ENCODE measurements at regions not wholly inside any gene's neighbourhood (a gene's known extent, or its start where the extent isn't known, plus 50 kb on each side); places are given as distances from the start of the nearest gene placed in this dataset.

DNA sequence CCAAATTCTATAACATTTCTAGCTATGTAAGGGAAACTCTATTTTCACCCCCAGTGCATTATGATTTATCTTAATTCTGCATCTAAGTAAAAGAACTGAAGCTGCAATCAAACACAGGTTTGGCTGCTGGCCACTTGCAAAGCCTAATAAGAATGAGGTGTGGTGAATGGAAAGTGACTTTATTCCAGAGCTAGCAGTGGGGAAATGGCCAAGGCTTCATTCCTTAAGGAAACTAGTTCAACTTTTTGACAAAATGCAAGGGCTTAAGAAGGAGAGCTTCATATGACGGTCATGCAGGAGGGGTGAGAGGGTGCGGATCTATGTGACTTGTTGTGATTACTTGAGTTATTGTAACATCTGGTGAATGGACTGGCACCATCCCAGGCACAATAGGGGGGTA lies 1802.0 kb downstream of the SUCLG1 start:
- no peaks in the 10 kb centered on the region for H3K9me2 ChIP-seq (replicated peaks; ENCODE audit: insufficient read depth, low read length)
- H3K4me2 ChIP-seq (ENCODE audit: low read depth, low read length, poor library complexity, severe bottlenecking) = no peak overlapping the region
- H3K36me3 ChIP-seq (ENCODE audit: low read length) = no peaks in the 10 kb centered on the region
- H3K27ac ChIP-seq (ENCODE audit: low read depth, low read length) = no peak overlapping the region
- H3K79me2 ChIP-seq (ENCODE audit: insufficient read depth, low read length) = no peaks in the 10 kb centered on the region
- no peak overlapping the region for H3K9ac ChIP-seq (ENCODE audit: low read length)
- no peak overlapping the region for H3K4me3 ChIP-seq (ENCODE audit: insufficient read depth, low read length, poor library complexity, severe bottlenecking)
- no peak overlapping the region for H2AFZ ChIP-seq (ENCODE audit: low read depth, low read length, severe bottlenecking)
- H4K20me1 ChIP-seq (ENCODE audit: low read depth, low read length) = no peaks in the 10 kb centered on the region
- no peaks in the 10 kb centered on the region for H3K9me3 ChIP-seq (ENCODE audit: insufficient read depth, low read length)
- no peaks in the 10 kb centered on the region for H3K27me3 ChIP-seq (ENCODE audit: low read length)
- TF ChIP-seq, protein P1, sequence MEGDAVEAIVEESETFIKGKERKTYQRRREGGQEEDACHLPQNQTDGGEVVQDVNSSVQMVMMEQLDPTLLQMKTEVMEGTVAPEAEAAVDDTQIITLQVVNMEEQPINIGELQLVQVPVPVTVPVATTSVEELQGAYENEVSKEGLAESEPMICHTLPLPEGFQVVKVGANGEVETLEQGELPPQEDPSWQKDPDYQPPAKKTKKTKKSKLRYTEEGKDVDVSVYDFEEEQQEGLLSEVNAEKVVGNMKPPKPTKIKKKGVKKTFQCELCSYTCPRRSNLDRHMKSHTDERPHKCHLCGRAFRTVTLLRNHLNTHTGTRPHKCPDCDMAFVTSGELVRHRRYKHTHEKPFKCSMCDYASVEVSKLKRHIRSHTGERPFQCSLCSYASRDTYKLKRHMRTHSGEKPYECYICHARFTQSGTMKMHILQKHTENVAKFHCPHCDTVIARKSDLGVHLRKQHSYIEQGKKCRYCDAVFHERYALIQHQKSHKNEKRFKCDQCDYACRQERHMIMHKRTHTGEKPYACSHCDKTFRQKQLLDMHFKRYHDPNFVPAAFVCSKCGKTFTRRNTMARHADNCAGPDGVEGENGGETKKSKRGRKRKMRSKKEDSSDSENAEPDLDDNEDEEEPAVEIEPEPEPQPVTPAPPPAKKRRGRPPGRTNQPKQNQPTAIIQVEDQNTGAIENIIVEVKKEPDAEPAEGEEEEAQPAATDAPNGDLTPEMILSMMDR (IDR thresholded peaks at IDR 0.05; ENCODE audit: insufficient read depth, low read length, poor library complexity, severe bottlenecking) = no peak
- TF ChIP-seq EZH2phosphoT487 (conservative IDR thresholded peaks at IDR 0.05; ENCODE audit: low read length) = no peak
- no peaks in the 10 kb centered on the region for H3F3A ChIP-seq (ENCODE audit: insufficient read depth)

DNA sequence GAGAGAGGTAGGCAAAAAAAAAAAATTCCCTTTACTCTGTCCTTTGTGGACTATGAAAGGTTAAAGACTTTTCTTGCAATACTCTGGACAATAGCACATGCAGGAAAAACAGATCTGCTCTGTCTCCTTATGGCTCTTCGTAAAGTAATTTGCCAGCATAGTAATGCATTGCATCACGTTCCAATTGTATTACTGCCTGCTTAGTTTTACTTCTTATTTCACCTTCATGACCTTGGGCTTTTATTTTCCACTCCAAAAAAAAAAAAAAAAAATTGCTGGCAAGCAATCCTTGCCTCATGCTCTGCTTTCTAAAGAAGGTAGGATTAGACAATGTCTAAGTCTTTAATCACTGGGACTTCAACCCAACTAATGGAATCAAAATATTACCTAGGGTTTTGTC lies 1802.7 kb downstream of the SUCLG1 start:
- Histone ChIP-seq H3K4me3 (ENCODE audit: insufficient read depth, low read length, poor library complexity, severe bottlenecking) (no peak overlapping the region), H4K20me1 (ENCODE audit: low read depth, low read length) (no peaks in the 10 kb centered on the region), H3K9ac (ENCODE audit: low read length) (no peak overlapping the region), H3K9me2 (replicated peaks; ENCODE audit: insufficient read depth, low read length) (no peaks in the 10 kb centered on the region), H3K79me2 (ENCODE audit: insufficient read depth, low read length) (no peaks in the 10 kb centered on the region), H3F3A (ENCODE audit: insufficient read depth) (no peaks in the 10 kb centered on the region), H3K36me3 (ENCODE audit: low read length) (no peaks in the 10 kb centered on the region), H3K27me3 (ENCODE audit: low read length) (no peaks in the 10 kb centered on the region), H3K27ac (ENCODE audit: low read depth, low read length) (no peak overlapping the region), H2AFZ (ENCODE audit: low read depth, low read length, severe bottlenecking) (no peak overlapping the region), H3K4me2 (ENCODE audit: low read depth, low read length, poor library complexity, severe bottlenecking) (no peak overlapping the region), H3K9me3 (ENCODE audit: insufficient read depth, low read length) (no peaks in the 10 kb centered on the region)
- no peak for TF ChIP-seq EZH2phosphoT487 (conservative IDR thresholded peaks at IDR 0.05; ENCODE audit: low read length)
- TF ChIP-seq, protein P1 (IDR thresholded peaks at IDR 0.05; ENCODE audit: insufficient read depth, low read length, poor library complexity, severe bottlenecking) = no peak

DNA sequence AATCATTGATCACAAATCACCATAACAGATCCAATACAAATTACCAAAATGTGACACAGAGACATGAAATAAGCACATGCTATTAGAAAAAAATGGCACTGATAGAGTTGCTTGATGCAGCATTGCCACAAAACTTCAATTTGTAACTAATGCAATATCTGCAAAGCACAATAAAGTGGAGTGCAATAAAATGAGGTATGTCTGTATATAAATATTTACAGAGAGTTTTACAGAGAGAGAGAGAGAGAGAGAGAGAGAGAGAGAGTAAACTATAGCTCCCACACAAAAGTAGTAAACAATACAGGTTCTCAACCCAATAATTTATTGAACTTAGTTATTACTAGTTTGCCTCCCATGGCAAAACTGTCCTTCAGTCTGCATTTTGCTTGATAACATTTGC lies 1807.0 kb downstream of the SUCLG1 start:
- H3K27me3 ChIP-seq (ENCODE audit: low read length) = no peaks in the 10 kb centered on the region
- no peaks in the 10 kb centered on the region for H3K9me2 ChIP-seq (replicated peaks; ENCODE audit: insufficient read depth, low read length)
- H4K20me1 ChIP-seq (ENCODE audit: low read depth, low read length) = no peaks in the 10 kb centered on the region
- H3K27ac ChIP-seq (ENCODE audit: low read depth, low read length) = no peak overlapping the region
- TF ChIP-seq, protein P1 (IDR thresholded peaks at IDR 0.05; ENCODE audit: insufficient read depth, low read length, poor library complexity, severe bottlenecking) = no peak
- no peak for TF ChIP-seq EZH2phosphoT487 (conservative IDR thresholded peaks at IDR 0.05; ENCODE audit: low read length)
- H3K9ac ChIP-seq (ENCODE audit: low read length) = no peak overlapping the region
- no peaks in the 10 kb centered on the region for H3F3A ChIP-seq (ENCODE audit: insufficient read depth)
- H2AFZ ChIP-seq (ENCODE audit: low read depth, low read length, severe bottlenecking) = no peak overlapping the region
- no peak overlapping the region for H3K4me3 ChIP-seq (ENCODE audit: insufficient read depth, low read length, poor library complexity, severe bottlenecking)
- H3K36me3 ChIP-seq (ENCODE audit: low read length) = no peaks in the 10 kb centered on the region
- H3K4me2 ChIP-seq (ENCODE audit: low read depth, low read length, poor library complexity, severe bottlenecking) = no peak overlapping the region
- H3K9me3 ChIP-seq (ENCODE audit: insufficient read depth, low read length) = no peaks in the 10 kb centered on the region
- H3K79me2 ChIP-seq (ENCODE audit: insufficient read depth, low read length) = no peaks in the 10 kb centered on the region

Data from SU-DHL-6 (cell line).